ENCODE measurements at regions not wholly inside any gene's neighbourhood (a gene's known extent, or its start where the extent isn't known, plus 50 kb on each side); places are given as distances from the start of the nearest gene placed in this dataset.

DNA sequence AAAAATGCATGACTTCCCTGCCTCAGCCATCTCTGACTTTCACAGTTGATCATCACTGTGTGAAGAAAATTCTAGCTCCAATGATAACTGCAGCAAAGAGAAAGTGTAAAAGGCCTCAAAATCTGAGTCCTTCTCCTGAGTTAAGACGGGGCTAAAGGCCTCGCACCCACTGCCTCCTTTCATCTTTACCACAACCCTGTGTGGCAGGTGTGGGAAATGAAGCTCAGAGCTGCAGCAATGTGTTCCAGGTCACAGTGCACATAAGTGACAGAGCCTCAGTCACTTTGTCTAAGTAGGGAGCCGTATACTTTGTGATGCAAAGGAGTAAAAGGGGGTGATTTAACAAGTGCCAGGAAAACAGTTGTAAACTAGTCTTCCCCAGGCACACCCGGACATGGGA, 144.7 kb upstream of the TMCC3 start:
- H3K4me1 ChIP-seq (ENCODE audit: control insufficient read depth in 1 of 2, insufficient read depth in 2 of 2, low read length in 2 of 2) = no peaks in the 10 kb centered on the region
- no peaks in the 10 kb centered on the region for H3K9me3 ChIP-seq (ENCODE audit: control insufficient read depth in 1 of 2, low read length in 2 of 2)
- H3K36me3 ChIP-seq (ENCODE audit: control insufficient read depth in 1 of 2, insufficient read depth in 2 of 2, low read length in 2 of 2) = no peaks in the 10 kb centered on the region
- H3K4me3 ChIP-seq (ENCODE audit: low read depth in 1 of 2, low read length in 2 of 2) = no peak overlapping the region
- no peaks in the 10 kb centered on the region for H3K27me3 ChIP-seq (ENCODE audit: low read depth, low read length)
- H3K27ac ChIP-seq (ENCODE audit: low read length) = no peak overlapping the region

DNA sequence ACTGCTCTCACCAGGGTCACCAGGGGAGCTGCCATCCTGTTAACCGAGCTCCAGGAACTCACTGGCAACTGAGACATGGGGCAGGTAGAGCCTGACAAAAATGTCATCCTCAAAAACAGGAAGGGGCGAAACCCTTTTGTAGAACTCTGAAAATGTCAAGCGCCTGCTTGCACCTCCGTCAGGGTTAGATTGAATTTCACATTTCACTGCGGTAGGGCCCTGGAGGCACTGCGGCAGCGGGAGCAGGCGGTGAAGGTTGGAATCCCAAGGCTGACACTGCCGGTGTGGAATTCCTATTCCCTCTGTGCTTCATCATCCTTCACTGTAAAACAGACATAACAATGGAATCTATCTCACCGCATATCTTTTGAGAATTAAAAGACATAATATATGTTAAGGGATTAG, 142.8 kb upstream of the TMCC3 start:
- no peaks in the 10 kb centered on the region for H3K4me1 ChIP-seq (ENCODE audit: control insufficient read depth in 1 of 2, insufficient read depth in 2 of 2, low read length in 2 of 2)
- H3K27ac ChIP-seq (ENCODE audit: low read length) = no peak overlapping the region
- no peaks in the 10 kb centered on the region for H3K9me3 ChIP-seq (ENCODE audit: control insufficient read depth in 1 of 2, low read length in 2 of 2)
- no peaks in the 10 kb centered on the region for H3K36me3 ChIP-seq (ENCODE audit: control insufficient read depth in 1 of 2, insufficient read depth in 2 of 2, low read length in 2 of 2)
- H3K27me3 ChIP-seq (ENCODE audit: low read depth, low read length) = no peaks in the 10 kb centered on the region
- no peak overlapping the region for H3K4me3 ChIP-seq (ENCODE audit: low read depth in 1 of 2, low read length in 2 of 2)

GRCh38 chr12:94792693-94793092, 142.3 kb upstream of the TMCC3 start:
- Histone ChIP-seq H3K36me3 (ENCODE audit: control insufficient read depth in 1 of 2, insufficient read depth in 2 of 2, low read length in 2 of 2) (no peaks in the 10 kb centered on the region), H3K4me1 (ENCODE audit: control insufficient read depth in 1 of 2, insufficient read depth in 2 of 2, low read length in 2 of 2) (no peaks in the 10 kb centered on the region), H3K9me3 (ENCODE audit: control insufficient read depth in 1 of 2, low read length in 2 of 2) (no peaks in the 10 kb centered on the region), H3K27me3 (ENCODE audit: low read depth, low read length) (no peaks in the 10 kb centered on the region), H3K27ac (ENCODE audit: low read length) (no peak overlapping the region), H3K4me3 (ENCODE audit: low read depth in 1 of 2, low read length in 2 of 2) (no peak overlapping the region)

GRCh38 chr12:94791933-94792332, 141.6 kb upstream of the TMCC3 start:
- Histone ChIP-seq H3K27ac (ENCODE audit: low read length) (no peak overlapping the region), H3K4me3 (ENCODE audit: low read depth in 1 of 2, low read length in 2 of 2) (no peak overlapping the region), H3K4me1 (ENCODE audit: control insufficient read depth in 1 of 2, insufficient read depth in 2 of 2, low read length in 2 of 2) (no peaks in the 10 kb centered on the region), H3K9me3 (ENCODE audit: control insufficient read depth in 1 of 2, low read length in 2 of 2) (no peaks in the 10 kb centered on the region), H3K36me3 (ENCODE audit: control insufficient read depth in 1 of 2, insufficient read depth in 2 of 2, low read length in 2 of 2) (no peaks in the 10 kb centered on the region), H3K27me3 (ENCODE audit: low read depth, low read length) (no peaks in the 10 kb centered on the region)

- no peak overlapping the region for H3K4me3 ChIP-seq (ENCODE audit: low read depth in 1 of 2, low read length in 2 of 2)
- no peaks in the 10 kb centered on the region for H3K36me3 ChIP-seq (ENCODE audit: control insufficient read depth in 1 of 2, insufficient read depth in 2 of 2, low read length in 2 of 2)
- no peaks in the 10 kb centered on the region for H3K9me3 ChIP-seq (ENCODE audit: control insufficient read depth in 1 of 2, low read length in 2 of 2)
- H3K4me1 ChIP-seq (ENCODE audit: control insufficient read depth in 1 of 2, insufficient read depth in 2 of 2, low read length in 2 of 2) = no peaks in the 10 kb centered on the region
- H3K27me3 ChIP-seq (ENCODE audit: low read depth, low read length) = no peaks in the 10 kb centered on the region
- H3K27ac ChIP-seq (ENCODE audit: low read length) = no peak overlapping the region
Measured at GRCh38 chr12:94790825-94791224, 140.5 kb upstream of the TMCC3 start.

DNA sequence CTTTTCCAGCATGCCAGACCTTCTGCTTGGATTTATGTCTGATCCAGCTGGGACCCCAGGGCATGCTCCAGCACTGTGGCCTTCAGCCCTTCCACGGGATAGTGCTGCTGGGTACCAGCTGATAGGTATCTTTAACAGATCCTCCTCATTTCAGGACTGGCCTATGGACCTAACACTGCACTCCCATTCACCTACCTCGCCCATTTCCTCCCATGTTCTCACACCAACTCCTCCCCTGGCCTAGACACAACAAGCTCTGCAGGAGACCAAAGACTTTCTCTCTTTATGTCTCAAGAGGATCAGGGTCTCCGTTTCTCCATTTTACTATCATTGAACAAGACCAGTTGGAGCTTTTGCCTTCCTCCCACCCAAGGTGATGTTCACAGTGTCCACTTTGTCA, 140.0 kb upstream of the TMCC3 start:
- Histone ChIP-seq H3K4me3 (ENCODE audit: low read depth in 1 of 2, low read length in 2 of 2) (no peak overlapping the region), H3K4me1 (ENCODE audit: control insufficient read depth in 1 of 2, insufficient read depth in 2 of 2, low read length in 2 of 2) (no peaks in the 10 kb centered on the region), H3K27me3 (ENCODE audit: low read depth, low read length) (no peaks in the 10 kb centered on the region), H3K9me3 (ENCODE audit: control insufficient read depth in 1 of 2, low read length in 2 of 2) (no peaks in the 10 kb centered on the region), H3K36me3 (ENCODE audit: control insufficient read depth in 1 of 2, insufficient read depth in 2 of 2, low read length in 2 of 2) (no peaks in the 10 kb centered on the region), H3K27ac (ENCODE audit: low read length) (no peak overlapping the region)

- H3K4me3 ChIP-seq (ENCODE audit: low read depth in 1 of 2, low read length in 2 of 2) = no peak overlapping the region
- no peaks in the 10 kb centered on the region for H3K9me3 ChIP-seq (ENCODE audit: control insufficient read depth in 1 of 2, low read length in 2 of 2)
- no peak overlapping the region for H3K27ac ChIP-seq (ENCODE audit: low read length)
- H3K4me1 ChIP-seq (ENCODE audit: control insufficient read depth in 1 of 2, insufficient read depth in 2 of 2, low read length in 2 of 2) = no peaks in the 10 kb centered on the region
- H3K27me3 ChIP-seq (ENCODE audit: low read depth, low read length) = no peaks in the 10 kb centered on the region
- no peaks in the 10 kb centered on the region for H3K36me3 ChIP-seq (ENCODE audit: control insufficient read depth in 1 of 2, insufficient read depth in 2 of 2, low read length in 2 of 2)
Measured at GRCh38 chr12:94789510-94790225, 139.3 kb upstream of the TMCC3 start.

- Histone ChIP-seq H3K4me3 (ENCODE audit: low read depth in 1 of 2, low read length in 2 of 2) (no peak overlapping the region), H3K27ac (ENCODE audit: low read length) (no peak overlapping the region), H3K4me1 (ENCODE audit: control insufficient read depth in 1 of 2, insufficient read depth in 2 of 2, low read length in 2 of 2) (no peaks in the 10 kb centered on the region), H3K27me3 (ENCODE audit: low read depth, low read length) (no peaks in the 10 kb centered on the region), H3K9me3 (ENCODE audit: control insufficient read depth in 1 of 2, low read length in 2 of 2) (no peaks in the 10 kb centered on the region), H3K36me3 (ENCODE audit: control insufficient read depth in 1 of 2, insufficient read depth in 2 of 2, low read length in 2 of 2) (no peaks in the 10 kb centered on the region)
Measured at GRCh38 chr12:94788298-94788697, 137.9 kb upstream of the TMCC3 start.

DNA sequence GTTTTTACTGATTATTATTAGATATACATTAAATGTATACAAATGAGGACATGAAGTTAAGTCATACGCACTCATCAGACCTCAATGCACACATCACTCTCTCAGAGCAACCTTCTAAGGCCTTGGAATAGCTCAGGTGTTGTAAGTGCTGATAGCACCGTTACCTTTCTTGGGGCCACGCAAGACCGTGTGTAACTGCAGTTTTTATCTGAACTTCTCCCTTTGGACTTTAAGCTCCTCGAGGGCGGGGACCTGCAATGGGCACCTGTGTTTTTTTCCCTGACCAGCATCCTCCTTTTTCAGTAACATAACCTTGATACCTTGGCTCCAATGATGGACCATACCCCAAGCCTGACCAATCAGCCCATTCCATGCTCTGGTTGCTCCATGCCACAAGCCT, 136.5 kb upstream of the TMCC3 start:
- H3K27ac ChIP-seq (ENCODE audit: low read length) = no peak overlapping the region
- no peaks in the 10 kb centered on the region for H3K4me1 ChIP-seq (ENCODE audit: control insufficient read depth in 1 of 2, insufficient read depth in 2 of 2, low read length in 2 of 2)
- no peaks in the 10 kb centered on the region for H3K36me3 ChIP-seq (ENCODE audit: control insufficient read depth in 1 of 2, insufficient read depth in 2 of 2, low read length in 2 of 2)
- H3K4me3 ChIP-seq (ENCODE audit: low read depth in 1 of 2, low read length in 2 of 2) = no peak overlapping the region
- no peaks in the 10 kb centered on the region for H3K9me3 ChIP-seq (ENCODE audit: control insufficient read depth in 1 of 2, low read length in 2 of 2)
- no peaks in the 10 kb centered on the region for H3K27me3 ChIP-seq (ENCODE audit: low read depth, low read length)

DNA sequence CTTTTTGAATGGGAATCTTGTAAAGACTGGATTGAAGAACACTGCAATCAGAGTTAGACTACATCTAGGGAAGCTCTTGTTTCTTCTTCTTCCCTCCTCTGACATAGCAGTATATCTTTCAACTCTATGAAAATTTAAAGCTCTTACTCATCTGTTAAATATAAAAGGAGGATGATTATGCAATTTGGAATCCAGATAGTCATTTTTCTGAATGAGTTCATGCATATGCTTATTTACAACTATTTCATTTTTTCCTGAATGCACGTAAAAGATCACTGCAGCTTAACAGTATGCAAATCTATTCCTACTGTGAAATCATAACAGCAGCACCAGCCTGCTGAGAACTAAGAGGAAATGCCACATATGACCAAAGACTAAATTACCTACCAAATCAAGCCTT, 133.5 kb upstream of the TMCC3 start:
- Histone ChIP-seq H3K27me3 (ENCODE audit: low read depth, low read length) (no peaks in the 10 kb centered on the region), H3K4me1 (ENCODE audit: control insufficient read depth in 1 of 2, insufficient read depth in 2 of 2, low read length in 2 of 2) (no peaks in the 10 kb centered on the region), H3K4me3 (ENCODE audit: low read depth in 1 of 2, low read length in 2 of 2) (no peak overlapping the region), H3K9me3 (ENCODE audit: control insufficient read depth in 1 of 2, low read length in 2 of 2) (no peaks in the 10 kb centered on the region), H3K36me3 (ENCODE audit: control insufficient read depth in 1 of 2, insufficient read depth in 2 of 2, low read length in 2 of 2) (no peaks in the 10 kb centered on the region), H3K27ac (ENCODE audit: low read length) (no peak overlapping the region)

DNA sequence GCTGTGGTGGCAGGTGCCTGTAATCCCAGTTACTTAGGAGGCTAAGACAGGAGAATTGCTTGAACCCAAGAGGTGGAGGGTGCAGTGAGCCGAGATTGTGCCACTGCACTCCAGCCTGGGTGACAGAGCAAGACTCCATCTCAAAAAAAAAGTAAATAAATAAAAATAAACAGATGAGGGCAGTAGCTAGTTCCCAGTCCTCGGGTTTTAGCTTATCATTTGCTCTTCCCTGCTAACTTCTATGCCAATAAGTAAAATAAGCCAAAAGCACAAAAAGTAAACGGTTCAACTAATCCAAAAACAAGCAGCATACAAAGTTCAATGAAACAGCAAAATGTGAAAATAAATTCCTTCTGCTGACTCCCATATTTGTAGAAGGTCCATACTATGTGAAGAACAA, 133.0 kb upstream of the TMCC3 start:
- Histone ChIP-seq H3K9me3 (ENCODE audit: control insufficient read depth in 1 of 2, low read length in 2 of 2) (no peaks in the 10 kb centered on the region), H3K4me3 (ENCODE audit: low read depth in 1 of 2, low read length in 2 of 2) (no peak overlapping the region), H3K27me3 (ENCODE audit: low read depth, low read length) (no peaks in the 10 kb centered on the region), H3K36me3 (ENCODE audit: control insufficient read depth in 1 of 2, insufficient read depth in 2 of 2, low read length in 2 of 2) (no peaks in the 10 kb centered on the region), H3K27ac (ENCODE audit: low read length) (no peak overlapping the region), H3K4me1 (ENCODE audit: control insufficient read depth in 1 of 2, insufficient read depth in 2 of 2, low read length in 2 of 2) (no peaks in the 10 kb centered on the region)

- Histone ChIP-seq H3K9me3 (ENCODE audit: control insufficient read depth in 1 of 2, low read length in 2 of 2) (no peaks in the 10 kb centered on the region), H3K27ac (ENCODE audit: low read length) (no peak overlapping the region)
Measured at GRCh38 chr12:94781835-94782234, 131.5 kb upstream of the TMCC3 start.

More at GRCh38 chr12:94781835-94782234, 131.5 kb upstream of the TMCC3 start:
- H3K4me1 ChIP-seq (ENCODE audit: control insufficient read depth in 1 of 2, insufficient read depth in 2 of 2, low read length in 2 of 2) = no peaks in the 10 kb centered on the region
- H3K36me3 ChIP-seq (ENCODE audit: control insufficient read depth in 1 of 2, insufficient read depth in 2 of 2, low read length in 2 of 2) = no peaks in the 10 kb centered on the region
- no peak overlapping the region for H3K4me3 ChIP-seq (ENCODE audit: low read depth in 1 of 2, low read length in 2 of 2)
- H3K27me3 ChIP-seq (ENCODE audit: low read depth, low read length) = no peaks in the 10 kb centered on the region
